Dermis microvascular lymphatic vessel endothelial cell (primary cell): ENCODE measurements at regions not wholly inside any gene's neighbourhood (a gene's known extent, or its start where the extent isn't known, plus 50 kb on each side); places are given as distances from the start of the nearest gene placed in this dataset.
A peak's percentile ranks its signal among the peaks of the same experiment; 100 is the strongest.

Experiments
- DNase-seq, 2 donors: peaks; one replicate each; pipeline versions ENCODE4 v3.0.0 to v3.0.0-alpha.2; 2010; ENCODE audit warnings: low read depth in 2 of 2

DNA sequence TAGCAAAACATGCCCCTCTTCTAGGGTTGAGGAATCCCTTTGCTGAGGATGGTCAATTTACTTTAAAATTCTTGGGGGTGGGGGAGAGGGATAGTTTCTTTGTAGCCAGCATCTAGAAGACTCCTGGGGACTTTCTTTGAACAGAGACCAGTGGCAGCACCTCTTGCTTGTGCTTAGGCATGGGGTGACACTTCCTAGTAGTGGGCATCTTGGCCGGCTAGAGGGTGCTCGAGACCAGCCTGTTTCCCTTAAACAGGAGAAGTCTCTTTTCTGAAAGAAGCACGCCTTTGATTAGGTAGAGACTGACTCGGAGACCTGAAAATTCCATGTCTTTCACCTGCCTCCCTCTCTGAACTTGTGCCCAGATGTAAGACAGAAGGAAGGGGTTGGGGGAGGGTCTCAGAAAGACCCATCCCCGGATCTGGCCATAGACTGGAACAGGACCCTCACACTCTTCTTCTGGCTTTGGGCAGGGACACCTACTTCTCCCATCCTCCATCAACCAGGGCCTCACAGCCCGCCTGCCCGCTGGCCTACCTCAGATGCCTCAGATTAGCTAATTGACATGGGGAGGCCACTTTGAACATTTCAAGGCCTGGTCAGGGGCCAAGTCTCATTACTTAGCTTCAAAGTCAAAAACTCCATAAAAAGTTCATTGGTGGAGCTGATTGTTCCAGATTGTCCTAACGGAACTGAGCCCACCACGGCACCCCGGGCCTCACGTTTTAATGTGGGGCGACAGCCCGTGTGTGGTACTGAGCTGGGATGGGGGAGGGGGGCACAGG is 172.2 kb downstream of the CDC5L start:
- DNase-seq, result no peak

DNA sequence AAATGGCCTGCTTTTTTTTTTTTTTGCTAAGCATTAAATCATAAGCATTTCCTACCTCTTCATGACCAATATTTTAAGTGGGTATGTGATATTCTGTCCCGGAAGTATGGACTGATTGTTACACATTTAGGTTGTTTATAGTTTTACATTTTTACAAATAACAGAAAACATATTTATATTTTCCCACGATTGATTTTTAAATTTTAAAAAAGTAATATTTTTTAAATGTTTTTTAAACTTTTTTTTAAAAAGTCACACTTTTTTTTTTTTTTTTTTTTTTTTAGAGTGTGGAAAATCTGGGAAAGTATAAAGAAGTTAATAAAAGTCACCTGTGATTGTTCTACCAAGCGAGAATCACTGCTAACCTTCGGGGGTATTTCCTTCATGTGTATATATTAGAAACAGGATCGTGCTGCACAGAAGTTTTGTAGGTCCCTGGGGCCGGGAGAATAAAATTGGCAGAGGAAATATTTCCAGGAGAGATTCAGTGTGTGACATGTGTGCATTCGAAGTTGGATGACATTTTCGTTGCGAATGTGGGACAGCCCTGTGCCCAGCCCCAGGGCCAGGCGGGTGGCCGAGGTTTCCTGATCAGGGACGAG is 173.1 kb downstream of the CDC5L start:
- no peak for DNase-seq

DNA sequence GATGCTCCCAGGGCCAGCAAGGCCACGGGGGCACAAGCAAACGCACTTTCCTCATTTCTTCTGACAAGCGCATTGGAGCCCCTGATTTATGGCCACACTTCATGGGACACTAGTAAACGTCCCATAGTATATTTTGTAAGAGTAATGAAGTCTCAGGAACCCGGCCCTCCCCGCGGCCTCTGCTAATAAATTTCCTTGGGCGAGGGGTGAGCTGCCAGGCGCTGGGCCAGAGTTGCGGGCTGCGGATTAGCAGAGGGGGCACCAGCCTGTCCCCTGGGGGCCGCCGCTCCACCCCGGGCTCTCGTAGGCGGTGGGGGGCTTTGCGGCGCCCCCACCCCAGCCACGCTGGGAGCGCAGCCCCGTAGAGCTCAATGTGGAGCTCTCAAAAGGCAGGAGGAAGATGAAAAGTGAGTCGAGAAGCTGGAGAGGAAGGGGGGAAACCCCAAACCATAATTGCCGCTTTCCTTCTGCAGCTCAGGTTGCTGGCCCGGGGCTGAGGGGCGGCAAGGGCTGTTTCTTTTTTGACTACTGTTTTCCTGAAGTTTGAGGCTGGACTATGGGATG is 173.6 kb downstream of the CDC5L start:
- no peak for DNase-seq

DNA sequence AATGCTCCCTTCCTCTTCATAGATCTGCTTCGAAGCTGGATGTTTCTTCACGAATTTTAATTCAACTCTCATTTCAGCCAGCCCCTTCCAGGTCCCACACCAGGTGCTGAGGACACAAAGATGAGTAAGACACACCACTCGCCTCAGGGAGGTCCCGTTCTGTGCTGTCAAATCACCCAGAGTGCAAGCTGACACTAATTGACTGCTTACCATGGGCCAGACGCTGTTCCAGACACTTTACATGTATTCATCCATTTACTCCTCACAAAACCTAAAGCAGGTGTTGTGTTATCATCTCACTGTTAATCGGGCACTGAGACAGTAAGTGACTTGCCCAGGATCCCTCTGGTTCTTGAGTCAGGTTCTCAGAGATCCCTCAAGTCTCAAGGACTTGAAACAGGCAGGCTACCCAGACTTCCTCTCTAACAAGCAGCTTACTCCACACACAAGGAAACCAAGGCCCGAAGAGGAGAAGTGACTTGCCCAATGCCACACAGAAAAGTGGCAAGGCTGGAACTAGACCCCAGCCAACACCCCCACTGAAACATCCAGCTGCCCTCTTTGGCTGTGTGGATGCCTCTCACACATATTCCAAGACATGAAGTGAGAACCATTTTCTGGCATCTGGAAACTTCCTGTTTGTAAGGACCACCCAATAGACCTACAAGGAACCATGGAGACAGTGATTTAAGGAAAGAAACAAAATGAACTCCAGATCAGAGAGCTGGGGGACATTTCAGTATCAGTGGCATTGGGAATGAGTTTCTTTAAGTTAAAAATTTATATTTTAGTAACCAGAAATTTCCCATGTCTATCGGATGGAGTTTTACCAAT is 174.5 kb downstream of the CDC5L start:
- DNase-seq, result no peak

DNA sequence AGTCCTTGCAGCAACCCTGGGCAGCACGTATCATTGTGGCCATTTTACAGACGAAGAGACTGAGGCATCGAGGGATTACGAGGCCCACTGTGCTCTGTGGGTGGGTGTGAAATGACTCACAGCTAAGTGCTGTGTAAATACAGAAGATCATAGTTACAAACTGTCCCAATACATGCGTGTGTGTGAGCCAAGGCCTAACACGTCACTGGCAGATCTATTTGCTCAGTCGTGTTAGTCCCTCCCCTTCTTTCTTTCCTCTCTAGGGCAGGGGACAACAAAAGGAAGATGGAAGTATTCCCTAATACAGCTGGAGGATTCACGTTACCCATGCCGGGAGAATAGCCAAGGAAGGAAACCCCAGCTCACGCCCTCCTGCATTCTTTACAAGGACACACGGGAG is 175.9 kb downstream of the CDC5L start:
- DNase-seq, result peak; percentile 20 to 39

DNA sequence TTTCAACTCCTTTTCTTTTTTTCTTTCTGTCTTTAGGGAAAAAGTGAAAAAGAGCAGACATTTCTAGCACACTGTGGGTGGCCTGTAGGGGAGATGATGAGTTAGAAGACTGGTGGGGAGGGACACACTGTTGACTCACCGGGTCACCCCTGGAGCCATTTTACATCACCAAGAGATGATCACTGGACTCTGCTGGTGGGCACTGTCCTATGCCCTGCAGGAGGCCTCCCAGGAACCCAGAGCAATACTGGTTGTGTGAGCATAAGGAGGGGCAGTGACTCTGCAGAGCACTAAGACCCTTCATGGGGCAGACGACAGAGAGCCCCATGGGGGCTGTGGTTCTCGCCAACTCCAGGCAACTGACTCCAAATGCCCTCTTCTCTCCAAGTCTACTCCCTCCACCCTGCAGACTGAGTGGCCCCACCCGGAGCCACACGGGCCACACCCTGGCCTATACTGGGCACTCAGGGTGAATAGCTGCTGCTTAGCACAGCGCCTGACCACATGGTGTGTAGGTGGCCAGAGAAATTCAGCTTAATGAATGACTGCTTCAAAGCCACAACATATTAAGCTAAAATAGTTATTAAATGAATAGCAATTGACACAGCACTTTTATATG is 177.5 kb downstream of the CDC5L start:
- no peak for DNase-seq

DNA sequence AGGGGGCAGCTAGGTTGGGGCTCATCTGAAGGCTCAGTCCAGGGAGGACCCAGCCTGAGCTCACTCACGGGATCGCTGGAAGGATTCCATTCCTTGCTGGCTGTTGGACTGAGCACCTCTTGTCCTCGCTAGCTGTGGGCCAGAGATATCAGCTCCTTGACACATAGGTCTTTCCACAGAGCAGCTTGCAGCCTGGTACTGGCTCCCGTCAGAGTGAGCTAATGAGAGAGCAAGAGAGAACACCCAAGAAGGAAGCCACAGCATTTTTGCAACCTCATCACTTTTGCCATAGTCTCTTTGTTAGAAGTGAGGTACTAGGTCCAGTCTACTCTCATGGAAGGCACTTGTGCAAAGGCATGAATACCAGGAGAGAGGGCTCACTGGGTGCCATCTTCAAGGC is 179.9 kb downstream of the CDC5L start:
- DNase-seq, result no peak

DNA sequence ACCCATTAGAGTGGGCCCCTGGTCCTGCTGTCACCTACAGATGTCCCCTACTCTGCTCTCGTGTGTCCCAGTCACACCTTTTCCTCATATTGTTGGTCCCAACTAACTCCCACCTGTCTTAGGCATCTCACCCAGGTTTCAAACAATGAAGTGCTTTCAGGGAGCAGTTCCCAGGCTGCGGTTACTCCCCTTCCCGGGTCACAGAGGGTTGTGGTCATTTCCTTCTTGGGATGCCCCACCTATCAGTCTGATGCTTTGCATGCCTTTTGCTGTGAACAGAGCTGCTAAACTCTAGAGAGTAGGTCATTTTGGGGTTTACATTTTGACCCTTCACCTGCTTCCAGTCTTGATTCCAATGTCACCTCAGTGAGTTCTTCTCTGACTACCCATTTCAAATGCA is 181.6 kb downstream of the CDC5L start:
- no peak for DNase-seq

DNA sequence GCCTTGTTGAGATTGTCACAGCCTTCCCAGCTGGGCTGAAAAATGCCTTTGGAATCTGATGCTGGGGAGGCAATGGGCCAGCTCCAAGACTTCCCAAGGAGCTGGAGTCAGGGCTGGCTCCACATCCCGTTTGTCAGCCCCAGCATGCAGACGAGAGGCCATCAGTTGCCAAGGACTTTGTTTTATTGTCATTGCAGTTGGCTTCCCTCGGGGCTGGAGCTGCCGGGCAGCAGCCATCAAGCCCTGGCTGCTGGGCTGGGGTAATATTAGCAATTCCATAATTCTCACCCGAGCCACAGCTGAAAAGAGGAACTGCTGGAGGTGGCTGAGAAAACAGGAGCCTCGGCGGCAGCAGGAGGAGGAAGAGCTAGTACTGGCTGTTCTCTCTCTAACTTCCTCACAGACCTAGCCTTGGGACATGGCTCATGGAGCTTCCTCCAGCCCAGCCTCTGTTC is 182.5 kb downstream of the CDC5L start:
- DNase-seq, result no peak

DNA sequence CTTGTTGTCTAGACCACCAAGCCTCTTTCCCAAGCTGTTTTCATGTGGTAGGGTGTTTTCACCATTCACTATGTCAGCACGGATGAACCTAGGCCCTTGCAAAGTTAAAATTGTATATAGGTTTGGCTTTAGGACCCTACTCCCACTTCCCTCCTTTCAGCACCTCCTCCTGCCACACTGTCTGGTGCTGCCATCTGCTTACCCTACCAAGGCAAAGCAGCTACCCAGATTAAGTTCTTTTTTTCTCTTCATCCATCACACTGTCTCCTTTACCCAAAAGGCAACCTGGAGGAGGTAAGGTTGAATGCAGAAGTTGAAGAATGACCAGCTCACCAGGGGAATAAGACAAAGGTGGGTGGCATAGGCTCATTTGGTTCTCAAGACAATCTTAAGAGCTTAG is 184.0 kb downstream of the CDC5L start:
- no peak for DNase-seq

DNA sequence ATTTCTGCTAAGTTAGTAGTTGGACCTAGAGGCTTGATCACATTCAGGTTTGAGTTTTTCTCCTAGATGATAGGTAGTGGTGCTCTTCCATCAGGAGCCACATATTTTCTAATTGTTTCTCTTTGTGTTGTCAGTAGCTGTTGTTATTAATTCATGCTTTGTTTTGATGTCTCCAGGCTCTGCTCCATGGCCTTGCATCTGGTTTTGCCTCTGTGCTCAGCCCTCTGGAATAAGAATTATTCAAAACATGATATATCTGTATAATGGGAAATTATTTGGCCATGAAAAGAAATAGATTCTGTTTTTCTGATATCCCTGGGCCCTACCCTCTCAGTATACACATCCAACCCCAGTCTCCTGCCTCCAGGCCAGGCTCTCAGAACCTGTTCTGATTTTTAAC is 184.8 kb downstream of the CDC5L start:
- DNase-seq, result no peak

DNA sequence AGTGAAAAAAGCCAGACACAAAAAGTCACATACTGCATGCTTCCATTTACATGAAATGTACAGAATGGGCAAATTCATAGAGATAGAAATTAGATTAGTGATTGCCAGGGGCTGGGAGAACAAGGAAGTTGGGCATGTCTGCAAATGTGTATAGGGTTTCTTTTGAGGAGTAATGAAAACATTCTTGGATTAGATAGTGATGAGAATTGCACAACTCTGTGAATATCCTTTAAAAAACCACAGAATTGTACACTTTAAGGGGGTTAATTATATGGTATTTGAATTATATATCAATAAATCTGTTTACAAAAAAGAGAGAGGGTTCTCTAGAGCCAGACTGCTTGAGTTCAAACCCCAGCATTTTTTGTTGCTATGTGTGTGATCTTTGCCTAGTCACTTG is 188.1 kb downstream of the CDC5L start:
- no peak for DNase-seq

DNA sequence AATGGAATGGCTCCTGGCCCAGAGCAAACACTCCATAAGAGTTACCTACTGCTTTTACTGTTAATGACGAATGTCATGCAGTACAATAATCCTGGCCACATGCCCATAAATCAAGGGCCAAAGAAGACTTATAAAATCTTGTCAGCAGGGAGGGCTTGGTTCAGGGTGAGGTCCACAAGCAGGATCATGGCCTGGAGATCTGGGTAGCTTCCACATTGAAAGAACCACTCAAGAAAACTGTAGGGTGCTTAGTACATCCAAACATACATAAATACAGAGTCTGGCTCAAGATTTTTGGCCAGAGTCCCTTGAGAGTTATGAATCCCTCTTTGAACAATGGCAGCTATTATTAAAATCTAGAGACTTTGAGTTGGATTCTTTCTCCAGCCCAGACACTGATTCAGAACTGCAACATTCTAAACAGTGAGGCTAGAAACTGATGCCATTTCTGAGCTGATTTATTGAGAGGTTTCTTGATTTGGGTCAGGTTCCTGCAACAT is 188.7 kb downstream of the CDC5L start:
- DNase-seq, result no peak

DNA sequence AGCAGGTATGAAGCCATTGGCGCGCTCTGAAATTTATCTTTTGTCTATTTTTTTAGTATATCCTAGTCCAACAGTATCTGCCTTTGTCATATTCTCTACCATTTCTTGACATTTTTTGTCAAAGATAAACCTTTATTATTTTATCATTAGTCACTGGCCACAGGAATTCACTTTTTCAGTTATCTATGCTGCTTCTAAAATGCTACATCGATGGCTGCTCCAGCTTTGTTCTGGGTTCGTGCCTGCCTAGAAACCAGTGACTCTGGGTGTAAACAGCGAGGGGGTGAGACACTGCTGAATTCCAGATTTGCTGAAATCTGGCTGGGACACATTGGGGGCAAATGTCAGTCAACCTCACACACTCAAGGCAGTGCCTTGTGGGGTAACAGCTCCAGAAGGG is 193.4 kb downstream of the CDC5L start:
- no peak for DNase-seq

DNA sequence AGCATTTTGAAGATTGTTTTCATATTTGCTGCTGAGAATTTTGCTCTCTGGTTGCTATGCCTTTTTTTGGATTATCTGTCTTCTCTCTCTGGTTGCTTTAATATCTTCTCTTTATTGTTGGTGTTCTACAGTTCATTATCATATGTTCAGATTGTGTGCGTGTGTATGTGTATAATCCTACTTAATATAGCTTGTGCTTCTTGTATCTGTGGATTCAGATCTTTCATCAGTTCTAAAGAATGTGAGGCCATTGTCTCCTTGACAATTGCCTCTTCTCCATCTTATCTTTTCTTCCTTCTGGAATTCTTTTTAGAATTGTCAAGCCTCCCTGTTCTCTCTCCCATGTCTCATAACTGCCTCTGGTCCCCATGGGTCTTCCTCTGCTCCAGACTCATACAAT is 195.4 kb downstream of the CDC5L start:
- DNase-seq, result no peak

DNA sequence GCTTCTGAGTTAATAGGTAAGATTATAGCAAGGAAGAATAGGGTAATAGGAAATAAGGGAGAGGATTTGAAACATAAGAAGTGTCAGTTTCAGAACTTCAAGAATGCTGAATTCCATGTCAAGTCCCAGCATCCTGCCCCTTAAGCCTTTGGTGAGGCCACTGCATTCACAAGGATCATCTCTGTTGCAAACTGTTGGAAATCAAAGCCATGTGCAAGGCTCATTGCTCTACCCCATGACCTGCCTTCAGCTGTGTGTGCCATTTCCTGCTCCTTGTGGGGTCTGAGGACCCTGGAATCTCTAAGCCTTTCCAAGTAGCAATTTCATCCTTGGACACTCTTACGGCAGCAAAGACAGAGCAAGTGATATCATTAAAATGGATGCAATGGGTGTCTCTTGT is 203.0 kb downstream of the CDC5L start:
- DNase-seq, result no peak

DNA sequence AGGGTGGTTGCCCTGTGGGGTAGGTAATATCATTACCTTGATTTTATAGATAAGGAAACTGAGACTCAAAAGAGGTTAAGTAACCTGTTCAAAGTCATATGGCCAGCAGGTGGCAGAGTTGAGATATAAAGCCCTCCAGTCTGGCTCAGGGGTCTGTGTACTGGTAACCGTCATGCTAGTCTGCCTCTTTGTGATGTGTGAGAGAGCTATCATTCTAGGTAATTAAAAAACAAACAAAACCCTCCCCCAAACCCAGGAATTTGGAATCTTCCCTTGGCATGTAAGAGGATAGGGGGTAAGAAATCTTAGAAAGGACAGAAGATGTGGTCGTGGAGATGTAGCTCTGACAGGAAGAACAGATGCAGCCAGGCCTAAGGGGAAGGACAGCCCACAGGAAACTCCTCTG is 206.0 kb downstream of the CDC5L start:
- peak; percentile 40 to 68 for DNase-seq

DNA sequence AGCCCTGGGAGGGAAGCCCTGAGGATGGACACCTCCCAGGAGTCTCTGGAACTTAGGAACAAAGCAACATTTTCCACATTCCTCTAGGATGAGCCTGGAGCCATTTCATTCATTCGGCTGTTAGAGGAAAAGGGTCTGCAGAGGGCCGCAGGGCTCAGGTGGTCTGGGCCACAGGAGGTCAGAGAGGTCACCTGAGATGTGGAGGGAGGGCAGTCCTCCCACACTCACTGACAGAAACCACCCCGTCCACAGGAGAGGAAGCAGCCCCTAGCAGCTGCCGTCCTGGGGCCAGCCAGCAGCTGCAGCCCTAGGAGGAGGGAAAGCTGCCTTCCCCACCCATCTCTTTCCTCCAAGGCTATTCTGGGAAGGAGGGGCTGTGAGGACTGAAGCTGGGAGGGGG is 207.0 kb downstream of the CDC5L start:
- no peak for DNase-seq

DNA sequence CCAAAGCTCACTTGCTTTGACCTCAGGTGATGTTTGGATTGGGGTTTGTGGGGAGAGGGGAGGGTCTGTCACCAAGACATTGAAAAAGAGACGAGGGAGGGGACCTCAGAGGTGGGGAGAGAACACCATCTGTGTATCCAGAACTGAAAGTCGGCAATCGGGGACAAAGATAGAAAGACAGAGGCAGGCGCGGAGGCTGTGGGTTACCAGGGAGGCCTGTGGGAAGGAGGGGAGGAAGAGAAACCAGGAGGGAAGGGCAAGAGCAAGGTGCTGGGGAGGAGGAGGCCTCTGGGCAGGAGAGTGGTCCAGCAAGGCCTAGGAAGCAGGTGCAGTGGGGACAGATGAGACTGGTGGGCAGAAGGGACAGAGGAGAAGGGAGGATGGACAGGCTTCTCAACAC is 211.2 kb downstream of the CDC5L start:
- no peak for DNase-seq

DNA sequence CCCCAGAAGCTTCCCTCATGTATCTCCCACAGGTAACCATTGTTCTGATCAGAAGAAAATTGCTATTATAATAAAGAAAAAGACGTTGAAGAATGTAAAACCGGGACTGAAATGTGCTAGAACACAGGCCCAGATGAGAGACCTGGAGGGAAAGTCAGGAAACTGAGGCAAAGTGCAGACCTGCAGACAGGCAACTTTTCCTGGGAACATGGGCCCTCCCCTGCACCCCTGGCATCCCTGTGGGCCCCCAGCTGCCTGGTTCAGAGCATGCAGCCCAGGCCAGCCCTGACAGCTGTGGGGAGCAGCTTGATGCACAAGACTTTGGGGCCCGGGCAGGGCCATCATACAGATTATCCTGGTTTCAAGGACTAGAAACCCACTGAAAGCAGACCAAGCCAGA is 212.2 kb downstream of the CDC5L start:
- DNase-seq, result no peak

DNA sequence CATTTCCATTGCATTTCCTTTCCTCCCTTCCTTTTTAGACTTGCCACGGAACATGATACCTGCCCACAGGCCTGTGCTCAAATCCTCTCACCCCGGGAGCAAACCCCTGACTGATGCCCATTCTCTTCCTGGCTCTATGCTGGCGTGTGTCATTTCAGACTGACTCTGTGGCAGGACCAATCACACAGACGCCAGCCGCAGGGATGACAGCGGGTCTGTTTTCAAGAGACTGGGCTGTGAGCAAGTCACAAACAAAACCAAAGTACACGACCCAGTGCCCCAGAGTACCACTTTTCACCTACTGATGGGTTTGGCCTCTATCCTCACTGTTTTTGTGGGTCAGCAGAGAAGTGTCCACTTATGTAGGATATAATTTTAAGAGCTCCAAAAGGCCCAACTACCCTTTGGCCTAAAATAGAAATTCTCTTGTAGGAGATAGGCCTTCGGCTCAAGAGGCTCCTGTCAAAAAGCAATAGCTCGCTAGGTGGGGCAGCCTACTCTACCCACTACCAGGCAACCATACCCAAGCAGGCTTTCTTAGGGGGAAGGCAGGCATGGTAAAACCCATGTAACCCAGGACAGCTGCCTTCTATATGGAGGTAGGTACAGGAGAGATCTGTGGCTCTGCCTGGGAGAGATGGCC is 215.7 kb downstream of the CDC5L start:
- DNase-seq, result no peak
